Adrenal gland (tissue), 5 donors: ENCODE measurements at regions not wholly inside any gene's neighbourhood (a gene's known extent, or its start where the extent isn't known, plus 50 kb on each side); places are given as distances from the start of the nearest gene placed in this dataset.

ENCODE experiments used
- POLR2A ChIP-seq, 2 donors: fragments of 450-650 bp; IDR thresholded peaks; one replicate each; pipeline ENCODE4 v1.6.1; 2017; ENCODE audit warnings: antibody characterized with exemption in 2 of 2, mild to moderate bottlenecking in 2 of 2, moderate library complexity in 1 of 2
- TF ChIP-seq, protein P1 (sequence below), 6 experiments: fragments of 450-650 bp in 4 of 6; fragments of 200-600 bp in 2 of 6; sonication (generic) in 1 of 6; IDR thresholded peaks; 1 replicate in 5 of 6; 2 replicates in 1 of 6; pipeline versions ENCODE4 v1.5.1 to v1.8.0; 2016 to 2021; ENCODE audit warnings: antibody characterized with exemption in 6 of 6, mild to moderate bottlenecking in 2 of 6, moderate library complexity in 1 of 6
- donor health status: DM: no; HTN: no; CAD: no.

DNA sequence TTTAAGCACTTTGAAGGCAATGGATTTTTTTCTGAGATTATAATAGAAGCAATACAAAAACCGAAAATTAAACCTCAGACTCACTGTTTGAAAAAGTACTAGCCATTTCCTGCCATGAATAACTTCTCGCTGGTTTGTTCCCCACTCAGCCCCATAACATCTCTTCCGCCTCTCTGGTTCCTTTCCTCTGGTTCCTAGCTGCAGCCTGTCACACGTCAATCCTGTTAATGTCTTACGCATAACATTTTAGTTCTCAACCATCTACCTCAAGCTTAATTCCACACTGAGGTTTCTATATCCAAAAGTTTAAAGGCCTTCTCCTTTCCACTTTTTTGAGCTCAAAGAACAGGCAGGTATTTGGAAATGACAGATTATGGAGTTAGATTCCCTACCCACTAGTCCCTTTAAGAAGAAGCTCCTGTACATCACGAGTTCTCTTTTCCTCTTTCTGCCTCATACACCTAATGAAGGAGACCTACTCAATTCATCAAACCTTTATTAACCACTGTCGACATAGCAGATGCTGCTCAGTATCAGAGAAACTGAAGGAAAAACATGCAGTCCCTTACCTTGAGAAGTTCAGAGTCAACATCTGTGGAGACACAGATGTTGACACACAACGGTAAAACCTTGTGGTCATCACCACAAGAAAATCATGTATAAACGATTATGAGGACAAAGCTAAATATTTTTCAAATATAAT, 243.0 kb upstream of the PTGER4 start:
- TF ChIP-seq, protein P1, sequence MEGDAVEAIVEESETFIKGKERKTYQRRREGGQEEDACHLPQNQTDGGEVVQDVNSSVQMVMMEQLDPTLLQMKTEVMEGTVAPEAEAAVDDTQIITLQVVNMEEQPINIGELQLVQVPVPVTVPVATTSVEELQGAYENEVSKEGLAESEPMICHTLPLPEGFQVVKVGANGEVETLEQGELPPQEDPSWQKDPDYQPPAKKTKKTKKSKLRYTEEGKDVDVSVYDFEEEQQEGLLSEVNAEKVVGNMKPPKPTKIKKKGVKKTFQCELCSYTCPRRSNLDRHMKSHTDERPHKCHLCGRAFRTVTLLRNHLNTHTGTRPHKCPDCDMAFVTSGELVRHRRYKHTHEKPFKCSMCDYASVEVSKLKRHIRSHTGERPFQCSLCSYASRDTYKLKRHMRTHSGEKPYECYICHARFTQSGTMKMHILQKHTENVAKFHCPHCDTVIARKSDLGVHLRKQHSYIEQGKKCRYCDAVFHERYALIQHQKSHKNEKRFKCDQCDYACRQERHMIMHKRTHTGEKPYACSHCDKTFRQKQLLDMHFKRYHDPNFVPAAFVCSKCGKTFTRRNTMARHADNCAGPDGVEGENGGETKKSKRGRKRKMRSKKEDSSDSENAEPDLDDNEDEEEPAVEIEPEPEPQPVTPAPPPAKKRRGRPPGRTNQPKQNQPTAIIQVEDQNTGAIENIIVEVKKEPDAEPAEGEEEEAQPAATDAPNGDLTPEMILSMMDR (IDR thresholded peaks at IDR 0.05), result no peak
- no peak for TF ChIP-seq POLR2A (IDR thresholded peaks at IDR 0.05)
